Nucleus accumbens (tissue), 56 donors: ENCODE measurements at regions not wholly inside any gene's neighbourhood (a gene's known extent, or its start where the extent isn't known, plus 50 kb on each side); places are given as distances from the start of the nearest gene placed in this dataset.
A peak's percentile ranks its signal among the peaks of the same experiment; 100 is the strongest.
"Not testable (repeated sequence)": the region's sequence is repeated elsewhere in the genome, so short reads cannot be mapped to it uniquely, and the experiment has no call there.

Experiments used
- DNase-seq, 56 donors: peaks; one replicate each; lab custom pipeline; 2025; lab: John Stamatoyannopoulos, UW

DNA sequence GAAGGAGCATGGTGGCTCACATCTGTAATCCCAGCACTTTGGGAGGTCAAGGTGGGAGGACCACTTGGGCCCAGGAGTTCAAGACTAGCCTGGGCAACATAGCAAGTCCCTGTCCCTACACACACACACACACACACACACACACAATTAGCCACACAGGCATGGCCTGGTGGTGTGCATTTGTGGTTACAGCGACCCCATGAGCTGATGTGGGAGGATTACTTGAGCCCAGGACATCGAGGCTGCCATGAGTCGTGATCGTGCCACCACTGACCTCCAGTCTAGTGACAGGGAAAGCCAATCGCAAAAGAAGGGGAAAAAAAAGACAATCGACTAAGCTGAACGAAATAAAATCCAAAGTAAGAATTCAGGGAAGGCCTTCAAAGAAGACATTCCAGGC lies 67.9 kb downstream of the TBX3 start:
- DNase-seq, result no peak

- no peak for DNase-seq
Measured at GRCh38 chr12:114614040-114614439, 69.9 kb downstream of the TBX3 start.

GRCh38 chr12:114612062-114612461 lies 71.9 kb downstream of the TBX3 start:
- no peak for DNase-seq

DNA sequence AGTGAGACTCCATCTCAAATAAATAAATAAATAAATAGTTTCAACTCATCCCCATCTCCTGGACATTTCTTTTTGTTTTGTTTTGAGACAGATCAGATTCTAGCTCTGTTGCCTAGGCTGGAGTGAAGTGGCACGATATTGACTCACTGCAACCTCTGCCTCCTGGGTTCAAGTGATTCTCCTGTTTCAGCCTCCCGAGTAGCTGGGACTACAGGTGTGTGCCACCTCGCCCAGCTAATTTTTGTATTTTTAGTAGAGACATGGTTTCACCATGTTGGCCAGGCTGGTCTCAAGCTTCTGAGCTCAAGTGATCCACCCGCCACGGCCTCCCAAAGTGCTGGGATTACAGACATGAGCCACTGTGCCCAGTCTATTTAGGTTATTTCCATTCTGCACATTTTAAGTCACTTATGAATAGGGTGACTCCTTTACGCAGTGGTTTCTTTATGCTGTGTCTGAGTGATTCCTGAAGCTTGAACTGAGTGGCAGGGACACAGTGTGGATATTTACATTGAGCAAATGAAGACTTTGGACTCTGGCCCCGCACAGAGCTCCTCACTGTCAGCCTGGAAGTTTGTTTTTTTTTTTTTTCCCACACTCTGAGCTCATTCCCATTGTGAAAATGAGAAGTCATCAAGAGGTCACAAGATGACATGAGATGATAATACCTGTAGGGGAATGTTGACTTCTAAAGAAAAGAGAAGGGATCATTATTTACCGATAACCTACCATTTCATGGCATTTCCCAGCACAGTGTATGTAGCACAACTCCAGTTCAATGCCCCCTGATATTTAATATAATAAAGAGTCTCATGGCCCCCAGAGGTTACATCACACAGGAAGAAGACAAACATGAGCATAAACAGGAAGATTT lies 72.6 kb downstream of the TBX3 start:
- no peak for DNase-seq

DNA sequence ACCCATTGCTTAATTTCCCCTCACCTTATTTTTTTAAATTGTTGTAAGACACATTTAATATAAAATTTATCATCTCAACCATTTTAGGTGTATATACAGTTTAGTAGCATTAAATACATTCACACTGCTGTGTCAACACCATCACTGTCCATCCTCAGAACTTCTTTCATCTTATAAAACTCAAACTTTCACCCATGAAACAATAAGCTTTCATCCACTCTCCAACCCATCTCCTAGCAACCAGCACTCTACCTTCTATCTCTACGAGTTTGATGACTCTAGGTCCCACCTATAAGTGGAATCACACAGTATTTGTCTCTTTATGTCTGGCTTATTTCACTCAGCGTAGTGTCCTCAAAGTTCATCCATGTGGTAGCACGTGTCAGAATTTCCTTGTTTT lies 75.5 kb downstream of the TBX3 start:
- DNase-seq, result no peak

- DNase-seq, result no peak
Measured at GRCh38 chr12:114605918-114606317, 78.1 kb downstream of the TBX3 start.

DNA sequence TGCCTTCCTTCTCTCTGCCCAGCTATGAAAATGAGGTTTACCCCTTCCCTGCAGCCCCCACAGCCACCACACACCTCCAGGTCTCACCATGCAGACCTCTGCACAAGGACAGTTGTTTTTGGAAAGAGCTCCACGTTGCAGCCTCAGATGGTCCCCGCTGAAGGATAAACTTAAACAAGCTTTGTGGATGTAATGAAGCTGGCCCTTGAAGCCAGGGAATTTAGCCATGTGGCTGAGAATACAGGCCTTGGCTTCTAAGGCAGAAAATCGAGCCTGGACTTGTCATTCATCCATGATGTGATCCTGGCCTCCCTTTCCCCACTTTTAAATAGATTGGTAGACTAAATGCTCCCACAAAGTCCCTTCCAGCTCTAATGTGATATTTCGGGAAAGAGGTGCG lies 79.4 kb downstream of the TBX3 start:
- DNase-seq, result no peak

DNA sequence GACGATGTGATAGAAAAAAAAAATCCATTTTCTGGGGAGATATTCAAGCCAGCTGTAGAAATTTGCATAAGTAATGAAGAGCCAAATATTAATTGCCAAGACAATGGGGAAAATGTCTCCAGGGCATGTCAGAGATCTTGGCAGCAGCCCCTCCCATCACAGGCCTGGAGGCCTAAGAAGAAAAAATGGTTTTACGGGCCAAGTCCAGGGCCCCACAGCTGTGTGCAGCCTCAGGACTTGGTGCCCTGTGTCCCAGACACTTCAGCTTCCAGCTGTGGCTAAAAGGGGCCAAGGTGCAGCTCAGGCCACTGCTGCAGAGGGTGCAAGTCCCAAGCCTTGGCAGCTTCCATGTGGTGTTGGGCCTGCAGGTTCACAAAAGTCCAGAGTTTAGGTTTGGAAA lies 83.4 kb downstream of the TBX3 start:
- not testable (repeated sequence) for DNase-seq

DNA sequence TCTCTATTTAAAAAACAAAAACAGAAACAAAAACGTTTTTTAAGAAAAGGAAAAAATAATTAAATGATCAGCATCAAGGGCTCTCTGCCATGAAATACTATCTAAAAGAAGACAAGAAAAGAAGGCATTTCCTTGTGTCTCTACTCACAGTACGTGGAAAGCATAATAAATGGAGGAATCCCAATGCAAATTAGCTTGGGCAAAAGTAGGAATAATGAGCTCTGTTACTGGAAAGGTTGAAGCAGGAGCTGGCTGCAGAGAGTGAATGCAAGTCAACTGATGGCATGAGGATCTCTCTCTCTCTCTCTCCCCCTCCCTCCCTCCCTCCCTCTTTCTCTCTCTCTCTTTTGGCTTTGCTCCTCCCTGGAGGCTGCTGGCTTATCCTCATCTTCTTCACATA lies 85.9 kb downstream of the TBX3 start:
- DNase-seq, result no peak

- DNase-seq, result no peak
Measured at GRCh38 chr12:114592946-114593345, 91.0 kb downstream of the TBX3 start.

GRCh38 chr12:114588061-114588460 lies 95.9 kb downstream of the TBX3 start:
- DNase-seq, result no peak

DNA sequence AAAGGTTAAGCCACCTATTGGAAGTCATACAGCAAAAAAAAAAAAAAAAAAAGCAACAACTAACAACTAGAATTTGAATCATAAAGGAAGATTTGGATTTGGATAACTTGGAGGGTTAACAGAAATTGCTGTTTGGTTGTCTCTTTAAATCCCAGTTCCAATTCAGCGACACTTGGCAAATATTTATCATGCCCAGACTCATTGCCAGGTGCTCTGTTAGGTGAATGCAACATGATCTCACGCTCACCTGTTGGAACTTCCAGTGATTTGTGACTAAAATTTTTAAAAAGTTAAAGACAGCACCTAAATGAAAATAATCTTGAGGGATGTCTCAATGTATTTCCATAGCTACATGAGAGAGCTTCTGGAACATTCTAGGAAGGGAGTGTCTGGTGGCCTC lies 103.7 kb downstream of the TBX3 start:
- DNase-seq, result no peak

GRCh38 chr12:114579389-114579788 lies 104.6 kb downstream of the TBX3 start:
- DNase-seq, result no peak

DNA sequence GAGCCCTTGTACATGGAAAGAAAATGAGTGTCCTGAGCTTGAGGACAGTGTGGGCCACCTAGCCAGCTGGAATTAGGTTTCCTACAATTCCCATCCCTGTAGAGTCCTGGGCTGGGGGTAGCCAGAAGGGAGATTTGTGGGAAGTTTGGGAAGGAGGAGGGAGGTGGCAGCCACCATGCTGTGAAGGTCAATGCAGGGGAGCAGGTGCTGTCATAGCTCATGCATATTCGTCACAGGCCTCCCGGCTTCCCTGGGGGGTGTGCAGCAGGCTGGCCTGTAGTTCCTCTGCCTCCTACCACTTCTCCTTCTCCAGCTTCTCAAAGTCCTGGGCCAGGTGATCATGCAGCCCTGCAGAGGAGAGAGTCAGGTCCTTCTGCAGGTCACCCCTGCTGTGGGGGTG lies 121.3 kb downstream of the TBX3 start:
- DNase-seq, result no peak

GRCh38 chr12:114555451-114555850 lies 128.5 kb downstream of the TBX3 start:
- DNase-seq, result no peak

GRCh38 chr12:114547636-114548035 lies 136.3 kb downstream of the TBX3 start:
- no peak for DNase-seq

GRCh38 chr12:114530417-114530816 lies 124.5 kb upstream of the TBX5 start:
- no peak for DNase-seq

- DNase-seq, result no peak
Measured at GRCh38 chr12:114529966-114530365, 124.0 kb upstream of the TBX5 start.

DNA sequence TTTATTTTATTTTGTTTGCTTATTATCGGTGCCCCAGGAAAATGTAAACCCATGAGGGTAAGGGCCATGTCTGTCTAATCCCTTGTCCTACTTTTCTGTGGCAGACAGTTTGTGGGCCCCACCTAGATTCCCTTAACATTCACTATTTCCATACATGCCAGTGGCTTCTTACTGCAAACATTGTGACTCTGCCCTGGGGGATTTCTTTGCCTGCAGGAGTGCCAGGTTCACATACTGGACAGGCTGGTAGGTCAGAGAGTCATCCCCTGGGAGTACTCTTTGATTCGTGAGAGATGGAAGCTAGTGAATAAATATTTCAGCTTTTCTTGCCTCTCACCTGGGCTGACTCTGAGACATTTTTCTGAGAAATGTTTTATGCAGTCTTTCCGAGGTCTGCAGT lies 122.8 kb upstream of the TBX5 start:
- no peak for DNase-seq

GRCh38 chr12:114521160-114521559 lies 115.2 kb upstream of the TBX5 start:
- not testable (repeated sequence) for DNase-seq

DNA sequence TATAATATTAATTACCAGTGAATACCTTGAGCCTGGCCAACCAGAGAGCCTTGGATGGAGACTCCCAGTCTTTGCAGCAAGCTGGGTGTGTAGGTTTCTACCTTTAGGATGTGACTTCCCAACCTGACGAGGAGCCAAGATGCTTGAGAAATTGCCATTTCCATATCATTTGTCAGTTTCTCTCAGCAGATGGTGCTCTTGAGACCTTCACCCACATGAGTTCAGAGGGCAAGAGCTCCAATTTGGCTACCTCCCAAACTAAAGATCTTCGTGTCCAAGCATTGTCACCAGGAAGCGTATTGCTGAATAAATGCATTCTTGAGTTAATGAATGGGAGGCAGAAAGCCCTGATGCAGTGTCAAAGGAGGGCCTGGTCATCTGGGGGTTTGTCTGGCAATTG lies 106.4 kb upstream of the TBX5 start:
- no peak for DNase-seq

- DNase-seq, result peak in 48 of 56 donors; percentile 5 to 87 (median 40)
Measured at GRCh38 chr12:114508529-114509129, 102.7 kb upstream of the TBX5 start.
